SK-N-SH treated with all-trans-retinoic acid at 6 μM for 48 hours (cell line): ENCODE measurements at regions not wholly inside any gene's neighbourhood (a gene's known extent, or its start where the extent isn't known, plus 50 kb on each side); places are given as distances from the start of the nearest gene placed in this dataset.

Experiments
- ATAC-seq: fragments of 200-7000 bp; cut with Tn5 transposase; 3 replicates; pipeline ENCODE4 v1.9.1; 2020; ENCODE audit warnings: mild to moderate bottlenecking, moderate library complexity
- CREB5 ChIP-seq: fragments of 250-450 bp; sonication (Bioruptor Pico); IDR thresholded peaks from 2 replicates; pipeline ENCODE4 v1.5.1; 2020; ENCODE audit warnings: low read depth, mild to moderate bottlenecking, moderate library complexity
- CSRNP3 ChIP-seq: fragments of 250-450 bp; sonication (Bioruptor Pico); IDR thresholded peaks from 2 replicates; pipeline ENCODE4 v1.5.1; 2021; ENCODE audit warnings: mild to moderate bottlenecking, moderate library complexity
- GLIS3 ChIP-seq: fragments of 250-450 bp; sonication (Bioruptor Pico); IDR thresholded peaks from 2 replicates; pipeline ENCODE4 v1.5.0; 2020; ENCODE audit warnings: mild to moderate bottlenecking, moderate library complexity
- ISL1 ChIP-seq: fragments of 250-450 bp; sonication (Bioruptor Pico); IDR thresholded peaks from 2 replicates; pipeline ENCODE4 v2.1.2; 2022; ENCODE audit warnings: mild to moderate bottlenecking, moderate library complexity
- OSR1 ChIP-seq: fragments of 250-450 bp; sonication (Bioruptor Pico); IDR thresholded peaks from 2 replicates; pipeline ENCODE4 v1.8.0; 2022; ENCODE audit warnings: moderate library complexity, mild to moderate bottlenecking, inconsistent platforms
- PATZ1 ChIP-seq: fragments of 250-450 bp; sonication (Bioruptor Pico); IDR thresholded peaks from 2 replicates; pipeline ENCODE4 v1.8.0; 2020; ENCODE audit warnings: mild to moderate bottlenecking, moderate library complexity, borderline replicate concordance
- POU6F1 ChIP-seq: fragments of 250-450 bp; sonication (Bioruptor Pico); IDR thresholded peaks from 2 replicates; pipeline ENCODE4 v1.8.0; 2021; ENCODE audit warnings: low read depth, mild to moderate bottlenecking, moderate library complexity, borderline replicate concordance
- PPARA ChIP-seq: fragments of 250-450 bp; sonication (Bioruptor Pico); IDR thresholded peaks from 2 replicates; pipeline ENCODE4 v1.5.0; 2020; ENCODE audit warnings: mild to moderate bottlenecking, borderline replicate concordance
- RARB ChIP-seq: fragments of 250-450 bp; sonication (Bioruptor Pico); IDR thresholded peaks from 2 replicates; pipeline ENCODE4 v1.8.0; 2021; ENCODE audit warnings: mild to moderate bottlenecking, moderate library complexity
- SNAI2 ChIP-seq: fragments of 250-450 bp; sonication (Bioruptor Pico); IDR thresholded peaks from 2 replicates; pipeline ENCODE4 v1.5.0; 2020; ENCODE audit warnings: mild to moderate bottlenecking, moderate library complexity
- TCF4 ChIP-seq: fragments of 250-450 bp; sonication (Bioruptor Pico); IDR thresholded peaks from 2 replicates; pipeline ENCODE4 v1.8.0; 2021; ENCODE audit warnings: mild to moderate bottlenecking, moderate library complexity, borderline replicate concordance
- TOX ChIP-seq: fragments of 250-450 bp; sonication (Bioruptor Pico); IDR thresholded peaks from 2 replicates; pipeline ENCODE4 v1.8.0; 2021; ENCODE audit warnings: mild to moderate bottlenecking, moderate library complexity, borderline replicate concordance
- TSHZ2 ChIP-seq: fragments of 250-450 bp; sonication (Bioruptor Pico); IDR thresholded peaks from 2 replicates; pipeline ENCODE4 v1.5.0; 2020; ENCODE audit warnings: mild to moderate bottlenecking, moderate library complexity
- ZC3H10 ChIP-seq: fragments of 250-450 bp; sonication (Bioruptor Pico); IDR thresholded peaks from 2 replicates; pipeline ENCODE4 v1.5.1; 2021; ENCODE audit warnings: mild to moderate bottlenecking, moderate library complexity
- ZFP3 ChIP-seq: fragments of 250-450 bp; sonication (Bioruptor Pico); IDR thresholded peaks from 2 replicates; pipeline ENCODE4 v1.5.0; 2020; ENCODE audit warnings: mild to moderate bottlenecking, moderate library complexity
- ZFP30 ChIP-seq: fragments of 450-650 bp; formaldehyde crosslinking; IDR thresholded peaks from 2 replicates; pipeline ENCODE4 v1.5.0; 2022; ENCODE audit warnings: mild to moderate bottlenecking, moderate library complexity
- ZNF70 ChIP-seq: fragments of 450-650 bp; formaldehyde crosslinking; IDR thresholded peaks from 2 replicates; pipeline ENCODE4 v1.5.0; 2020; ENCODE audit warnings: mild to moderate bottlenecking, moderate library complexity

GRCh38 chr11:98564881-98565280 is 455.9 kb upstream of the CNTN5 start (continued):
- TF ChIP-seq CSRNP3 (CRISPR knock-in tag) (no peak), CREB5 (CRISPR knock-in tag) (no peak), TCF4 (CRISPR knock-in tag) (no peak), SNAI2 (no peak), POU6F1 (CRISPR knock-in tag) (no peak), ISL1 (CRISPR knock-in tag) (no peak)

GRCh38 chr11:98565311-98565710 is 455.4 kb upstream of the CNTN5 start:
- no peak for ATAC-seq
- TF ChIP-seq CREB5 (CRISPR knock-in tag) = no peak
- no peak for TF ChIP-seq ZNF70 (CRISPR knock-in tag)
- TF ChIP-seq RARB (CRISPR knock-in tag) = no peak
- TF ChIP-seq TCF4 (CRISPR knock-in tag) = no peak
- TF ChIP-seq CSRNP3 (CRISPR knock-in tag) = no peak
- no peak for TF ChIP-seq TOX
- no peak for TF ChIP-seq SNAI2
- no peak for TF ChIP-seq POU6F1 (CRISPR knock-in tag)
- no peak for TF ChIP-seq ISL1 (CRISPR knock-in tag)
- TF ChIP-seq PPARA (CRISPR knock-in tag) = no peak
- no peak for TF ChIP-seq OSR1 (CRISPR knock-in tag)
- no peak for TF ChIP-seq ZFP3 (CRISPR knock-in tag)
- TF ChIP-seq GLIS3 (CRISPR knock-in tag) = no peak
- no peak for TF ChIP-seq ZC3H10 (CRISPR knock-in tag)
- no peak for TF ChIP-seq TSHZ2 (CRISPR knock-in tag)
- no peak for TF ChIP-seq PATZ1 (CRISPR knock-in tag)
- TF ChIP-seq ZFP30 = no peak
